GM18498 (cell line): ENCODE measurements at regions not wholly inside any gene's neighbourhood (a gene's known extent, or its start where the extent isn't known, plus 50 kb on each side); places are given as distances from the start of the nearest gene placed in this dataset.
"Not testable (repeated sequence)": the region's sequence is repeated elsewhere in the genome, so short reads cannot be mapped to it uniquely, and the experiment has no call there.

Experiments
- ATAC-seq: cut with Tn5 transposase; IDR thresholded peaks from one replicate; pipeline ENCODE4 v1.9.1; 2021; ENCODE audit warnings: mild to moderate bottlenecking, moderate library complexity; ENCODE audit not compliant: unreplicated experiment

- no peak for ATAC-seq
Observed at GRCh38 chr1:221549815-221550214, 192.1 kb downstream of the DUSP10 start.

GRCh38 chr1:221552792-221553191 lies 189.1 kb downstream of the DUSP10 start:
- not testable (repeated sequence) for ATAC-seq

GRCh38 chr1:221555689-221556433 lies 186.0 kb downstream of the DUSP10 start:
- no peak for ATAC-seq

- no peak for ATAC-seq
Observed at GRCh38 chr1:221556435-221556834, 185.5 kb downstream of the DUSP10 start.

- ATAC-seq = no peak
Observed at GRCh38 chr1:221557013-221557412, 184.9 kb downstream of the DUSP10 start.

- ATAC-seq = no peak
Observed at GRCh38 chr1:221558396-221558795, 183.5 kb downstream of the DUSP10 start.

- no peak for ATAC-seq
Observed at GRCh38 chr1:221559911-221560310, 182.0 kb downstream of the DUSP10 start.

- no peak for ATAC-seq
Observed at GRCh38 chr1:221562542-221563475, 179.1 kb downstream of the DUSP10 start.

- no peak for ATAC-seq
Observed at GRCh38 chr1:221563476-221563921, 178.4 kb downstream of the DUSP10 start.

- no peak for ATAC-seq
Observed at GRCh38 chr1:221564891-221565290, 177.0 kb downstream of the DUSP10 start.

- ATAC-seq = no peak
Observed at GRCh38 chr1:221565711-221566110, 176.2 kb downstream of the DUSP10 start.

- no peak for ATAC-seq
Observed at GRCh38 chr1:221567859-221568507, 173.9 kb downstream of the DUSP10 start.

GRCh38 chr1:221573756-221574155 lies 168.1 kb downstream of the DUSP10 start:
- no peak for ATAC-seq

- no peak for ATAC-seq
Observed at GRCh38 chr1:221574529-221574928, 167.4 kb downstream of the DUSP10 start.

- ATAC-seq = no peak
Observed at GRCh38 chr1:221575605-221576004, 166.3 kb downstream of the DUSP10 start.

GRCh38 chr1:221576268-221576667 lies 165.6 kb downstream of the DUSP10 start:
- ATAC-seq = no peak

GRCh38 chr1:221583465-221583864 lies 158.4 kb downstream of the DUSP10 start:
- no peak for ATAC-seq

- not testable (repeated sequence) for ATAC-seq
Observed at GRCh38 chr1:221587013-221587412, 154.9 kb downstream of the DUSP10 start.

GRCh38 chr1:221591250-221591649 lies 150.6 kb downstream of the DUSP10 start:
- not testable (repeated sequence) for ATAC-seq

- no peak for ATAC-seq
Observed at GRCh38 chr1:221594576-221594975, 147.3 kb downstream of the DUSP10 start.

- ATAC-seq = no peak
Observed at GRCh38 chr1:221598122-221598521, 143.8 kb downstream of the DUSP10 start.
